B cell (primary cell): ENCODE measurements at regions not wholly inside any gene's neighbourhood (a gene's known extent, or its start where the extent isn't known, plus 50 kb on each side); places are given as distances from the start of the nearest gene placed in this dataset.

Experiments
- CTCF ChIP-seq: fragments of 200-600 bp; IDR thresholded peaks from one replicate; pipeline ENCODE4 v1.8.0; 2022; ENCODE audit warnings: antibody characterized with exemption, mild to moderate bottlenecking
- EZH2 ChIP-seq: IDR thresholded peaks from 2 replicates; pipeline ENCODE4 v1.6.1; 2012; ENCODE audit warnings: borderline replicate concordance, low read depth, mild to moderate bottlenecking, moderate library complexity, low read length; ENCODE audit not compliant: insufficient read depth, poor library complexity, severe bottlenecking

GRCh38 chr1:157390651-157391050, 161.7 kb downstream of the FCRL5 start:
- TF ChIP-seq CTCF: no peak
- no peak for TF ChIP-seq EZH2
